ENCODE measurements at regions not wholly inside any gene's neighbourhood (a gene's known extent, or its start where the extent isn't known, plus 50 kb on each side); places are given as distances from the start of the nearest gene placed in this dataset.

DNA sequence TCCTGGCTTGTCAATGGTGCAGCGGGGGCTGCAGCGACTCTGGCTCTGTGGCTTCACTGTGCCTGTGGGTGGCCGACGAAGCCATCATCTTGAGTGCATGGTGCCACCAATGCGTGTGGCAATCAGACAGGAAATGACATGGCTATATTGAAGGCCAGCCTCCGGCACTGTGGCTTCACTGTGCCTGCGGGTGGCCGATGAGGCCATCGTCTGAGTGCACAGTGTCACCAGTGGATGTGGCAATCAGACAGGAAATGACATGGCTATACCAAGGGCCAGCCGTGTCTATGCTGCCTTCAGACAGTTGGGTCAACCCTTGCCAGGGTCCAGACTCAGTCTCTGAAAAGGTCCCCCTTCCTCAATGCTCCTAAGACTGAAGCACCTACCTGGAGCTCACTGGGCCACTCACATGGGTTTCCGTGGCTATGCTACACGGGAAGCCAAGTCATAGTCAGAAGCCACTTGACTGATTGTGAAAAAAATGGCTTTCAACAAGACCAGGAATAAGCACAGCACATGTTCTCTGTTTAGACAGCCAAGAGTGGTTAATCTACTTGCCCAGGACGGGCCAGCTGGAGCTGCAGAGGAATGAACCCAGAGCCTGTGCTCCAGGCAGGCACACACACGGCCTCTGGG is 67.5 kb upstream of the S1PR3 start (continued):
- TF ChIP-seq EP300 (IDR thresholded peaks at IDR 0.05; ENCODE audit: borderline replicate concordance in 1 of 2, control insufficient read depth in 1 of 2, low read depth in 2 of 2, low read length in 2 of 2) (no peak), ELK1 (IDR thresholded peaks at IDR 0.05; ENCODE audit: low read depth, low read length) (no peak), BCL3 (IDR thresholded peaks at IDR 0.05; ENCODE audit: borderline replicate concordance, insufficient read depth, low read depth, low read length, poor library complexity, severe bottlenecking) (no peak), SMC3 (IDR thresholded peaks at IDR 0.05; ENCODE audit: borderline replicate concordance, low read length) (no peak), NR2C1 (IDR thresholded peaks at IDR 0.05) (no peak), E4F1 (IDR thresholded peaks at IDR 0.05; ENCODE audit: borderline replicate concordance, partially characterized antibody) (no peak), BHLHE40 (IDR thresholded peaks at IDR 0.05; ENCODE audit: borderline replicate concordance in 1 of 2, low read depth in 2 of 2, low read length in 1 of 2) (no peak), RFX5 (IDR thresholded peaks at IDR 0.05; ENCODE audit: low read depth, low read length) (no peak), NR2C2 (IDR thresholded peaks at IDR 0.05; ENCODE audit: borderline replicate concordance, control insufficient read depth, insufficient read length, low read depth) (no peak)
- TF ChIP-seq, protein P1, sequence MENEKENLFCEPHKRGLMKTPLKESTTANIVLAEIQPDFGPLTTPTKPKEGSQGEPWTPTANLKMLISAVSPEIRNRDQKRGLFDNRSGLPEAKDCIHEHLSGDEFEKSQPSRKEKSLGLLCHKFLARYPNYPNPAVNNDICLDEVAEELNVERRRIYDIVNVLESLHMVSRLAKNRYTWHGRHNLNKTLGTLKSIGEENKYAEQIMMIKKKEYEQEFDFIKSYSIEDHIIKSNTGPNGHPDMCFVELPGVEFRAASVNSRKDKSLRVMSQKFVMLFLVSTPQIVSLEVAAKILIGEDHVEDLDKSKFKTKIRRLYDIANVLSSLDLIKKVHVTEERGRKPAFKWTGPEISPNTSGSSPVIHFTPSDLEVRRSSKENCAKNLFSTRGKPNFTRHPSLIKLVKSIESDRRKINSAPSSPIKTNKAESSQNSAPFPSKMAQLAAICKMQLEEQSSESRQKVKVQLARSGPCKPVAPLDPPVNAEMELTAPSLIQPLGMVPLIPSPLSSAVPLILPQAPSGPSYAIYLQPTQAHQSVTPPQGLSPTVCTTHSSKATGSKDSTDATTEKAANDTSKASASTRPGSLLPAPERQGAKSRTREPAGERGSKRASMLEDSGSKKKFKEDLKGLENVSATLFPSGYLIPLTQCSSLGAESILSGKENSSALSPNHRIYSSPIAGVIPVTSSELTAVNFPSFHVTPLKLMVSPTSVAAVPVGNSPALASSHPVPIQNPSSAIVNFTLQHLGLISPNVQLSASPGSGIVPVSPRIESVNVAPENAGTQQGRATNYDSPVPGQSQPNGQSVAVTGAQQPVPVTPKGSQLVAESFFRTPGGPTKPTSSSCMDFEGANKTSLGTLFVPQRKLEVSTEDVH (IDR thresholded peaks at IDR 0.05; ENCODE audit: low read depth, partially characterized antibody): no peak
- TF ChIP-seq, protein P2, sequence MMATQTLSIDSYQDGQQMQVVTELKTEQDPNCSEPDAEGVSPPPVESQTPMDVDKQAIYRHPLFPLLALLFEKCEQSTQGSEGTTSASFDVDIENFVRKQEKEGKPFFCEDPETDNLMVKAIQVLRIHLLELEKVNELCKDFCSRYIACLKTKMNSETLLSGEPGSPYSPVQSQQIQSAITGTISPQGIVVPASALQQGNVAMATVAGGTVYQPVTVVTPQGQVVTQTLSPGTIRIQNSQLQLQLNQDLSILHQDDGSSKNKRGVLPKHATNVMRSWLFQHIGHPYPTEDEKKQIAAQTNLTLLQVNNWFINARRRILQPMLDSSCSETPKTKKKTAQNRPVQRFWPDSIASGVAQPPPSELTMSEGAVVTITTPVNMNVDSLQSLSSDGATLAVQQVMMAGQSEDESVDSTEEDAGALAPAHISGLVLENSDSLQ (IDR thresholded peaks at IDR 0.05): no peak
- TF ChIP-seq, protein P3, sequence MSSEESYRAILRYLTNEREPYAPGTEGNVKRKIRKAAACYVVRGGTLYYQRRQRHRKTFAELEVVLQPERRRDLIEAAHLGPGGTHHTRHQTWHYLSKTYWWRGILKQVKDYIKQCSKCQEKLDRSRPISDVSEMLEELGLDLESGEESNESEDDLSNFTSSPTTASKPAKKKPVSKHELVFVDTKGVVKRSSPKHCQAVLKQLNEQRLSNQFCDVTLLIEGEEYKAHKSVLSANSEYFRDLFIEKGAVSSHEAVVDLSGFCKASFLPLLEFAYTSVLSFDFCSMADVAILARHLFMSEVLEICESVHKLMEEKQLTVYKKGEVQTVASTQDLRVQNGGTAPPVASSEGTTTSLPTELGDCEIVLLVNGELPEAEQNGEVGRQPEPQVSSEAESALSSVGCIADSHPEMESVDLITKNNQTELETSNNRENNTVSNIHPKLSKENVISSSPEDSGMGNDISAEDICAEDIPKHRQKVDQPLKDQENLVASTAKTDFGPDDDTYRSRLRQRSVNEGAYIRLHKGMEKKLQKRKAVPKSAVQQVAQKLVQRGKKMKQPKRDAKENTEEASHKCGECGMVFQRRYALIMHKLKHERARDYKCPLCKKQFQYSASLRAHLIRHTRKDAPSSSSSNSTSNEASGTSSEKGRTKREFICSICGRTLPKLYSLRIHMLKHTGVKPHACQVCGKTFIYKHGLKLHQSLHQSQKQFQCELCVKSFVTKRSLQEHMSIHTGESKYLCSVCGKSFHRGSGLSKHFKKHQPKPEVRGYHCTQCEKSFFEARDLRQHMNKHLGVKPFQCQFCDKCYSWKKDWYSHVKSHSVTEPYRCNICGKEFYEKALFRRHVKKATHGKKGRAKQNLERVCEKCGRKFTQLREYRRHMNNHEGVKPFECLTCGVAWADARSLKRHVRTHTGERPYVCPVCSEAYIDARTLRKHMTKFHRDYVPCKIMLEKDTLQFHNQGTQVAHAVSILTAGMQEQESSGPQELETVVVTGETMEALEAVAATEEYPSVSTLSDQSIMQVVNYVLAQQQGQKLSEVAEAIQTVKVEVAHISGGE (CRISPR knock-in tag; IDR thresholded peaks at IDR 0.05): no peak
- TF ChIP-seq, protein P4, sequence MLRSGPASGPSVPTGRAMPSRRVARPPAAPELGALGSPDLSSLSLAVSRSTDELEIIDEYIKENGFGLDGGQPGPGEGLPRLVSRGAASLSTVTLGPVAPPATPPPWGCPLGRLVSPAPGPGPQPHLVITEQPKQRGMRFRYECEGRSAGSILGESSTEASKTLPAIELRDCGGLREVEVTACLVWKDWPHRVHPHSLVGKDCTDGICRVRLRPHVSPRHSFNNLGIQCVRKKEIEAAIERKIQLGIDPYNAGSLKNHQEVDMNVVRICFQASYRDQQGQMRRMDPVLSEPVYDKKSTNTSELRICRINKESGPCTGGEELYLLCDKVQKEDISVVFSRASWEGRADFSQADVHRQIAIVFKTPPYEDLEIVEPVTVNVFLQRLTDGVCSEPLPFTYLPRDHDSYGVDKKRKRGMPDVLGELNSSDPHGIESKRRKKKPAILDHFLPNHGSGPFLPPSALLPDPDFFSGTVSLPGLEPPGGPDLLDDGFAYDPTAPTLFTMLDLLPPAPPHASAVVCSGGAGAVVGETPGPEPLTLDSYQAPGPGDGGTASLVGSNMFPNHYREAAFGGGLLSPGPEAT (IDR thresholded peaks at IDR 0.05; ENCODE audit: low read depth): no peak
